B cell (primary cell): ENCODE measurements at regions not wholly inside any gene's neighbourhood (a gene's known extent, or its start where the extent isn't known, plus 50 kb on each side); places are given as distances from the start of the nearest gene placed in this dataset.

ENCODE experiments used
- ATAC-seq: fragments of 200-7000 bp; cut with Tn5 transposase; one replicate; pipeline ENCODE4 v1.10.0; 2021; ENCODE audit warnings: low read depth, mild to moderate bottlenecking, moderate number of reproducible peaks, moderate library complexity
- CTCF ChIA-PET: fragments of 350-600 bp; sonication (Branson Sonifier 250); formaldehyde crosslinking; loops from one replicate; lab custom pipeline; 2021; ENCODE audit warnings: antibody characterized with exemption, inconsistent platforms; lab: Charles Lee
- POLR2A ChIA-PET: fragments of 350-600 bp; sonication (Branson Sonifier 250); formaldehyde crosslinking; loops from one replicate; lab custom pipeline; 2021; ENCODE audit warnings: antibody characterized with exemption; lab: Charles Lee
- DNase-seq: peaks from one replicate; pipeline ENCODE4 v3.0.0; 2013
- H2AFZ ChIP-seq: 2 replicates; pipeline ENCODE4 v1.6.1; 2012; ENCODE audit warnings: mild to moderate bottlenecking, low read depth, low read length; ENCODE audit not compliant: insufficient read depth, poor library complexity, severe bottlenecking
- H3K27ac ChIP-seq, 2 donors: 1 replicate in 1 of 2; 2 replicates in 1 of 2; pipeline ENCODE4 v1.5.1; 2012 to 2013; ENCODE audit warnings: low read length in 2 of 2, mild to moderate bottlenecking in 2 of 2, moderate library complexity in 1 of 2
- H3K27me3 ChIP-seq, 4 experiments: fragments of 200-600 bp in 1 of 4; sonication (generic) in 1 of 4; replicated peaks in 1 of 4; 1 replicate in 2 of 4; 2 replicates in 2 of 4; pipeline versions ENCODE4 v1.6.1 to v1.7.0; 2013 to 2016; ENCODE audit warnings: low read length in 3 of 4, mild to moderate bottlenecking in 2 of 4, mixed read lengths in 1 of 4, moderate library complexity in 1 of 4; ENCODE audit not compliant: insufficient read depth in 4 of 4, control insufficient read depth in 3 of 4; ENCODE audit errors: control extremely low read depth in 1 of 4
- H3K36me3 ChIP-seq, 2 experiments: replicated peaks in 1 of 2; 1 replicate in 1 of 2; 2 replicates in 1 of 2; pipeline versions ENCODE4 v1.6.1 to v1.7.1; 2013; ENCODE audit warnings: low read length in 1 of 2; ENCODE audit not compliant: insufficient read depth in 2 of 2, control insufficient read depth in 1 of 2; ENCODE audit errors: control extremely low read depth in 1 of 2, extremely low read depth in 1 of 2
- H3K4me1 ChIP-seq, 2 donors: fragments of 200-600 bp in 1 of 2; sonication (generic) in 1 of 2; 1 replicate in 1 of 2; 2 replicates in 1 of 2; pipeline versions ENCODE4 v1.5.1 to v1.6.1; 2013 to 2017; ENCODE audit warnings: low read length in 2 of 2; ENCODE audit not compliant: control insufficient read depth in 2 of 2, insufficient read depth in 2 of 2
- H3K4me2 ChIP-seq: replicated peaks from 2 replicates; pipeline ENCODE3; 2012; ENCODE audit warnings: mild to moderate bottlenecking, low read depth, low read length; ENCODE audit not compliant: poor library complexity, severe bottlenecking
- H3K4me3 ChIP-seq, 5 experiments: fragments of 200-600 bp in 1 of 5; sonication (generic) in 1 of 5; 1 replicate in 3 of 5; 2 replicates in 2 of 5; pipeline versions ENCODE4 v1.5.1 to v1.7.0; 2011 to 2016; ENCODE audit warnings: low read length in 4 of 5, mild to moderate bottlenecking in 4 of 5, low read depth in 2 of 5, control low read depth in 1 of 5, moderate library complexity in 1 of 5; ENCODE audit not compliant: insufficient read depth in 1 of 5; ENCODE audit errors: control extremely low read depth in 1 of 5, extremely low read depth in 1 of 5
- H3K79me2 ChIP-seq: fragments of 200-600 bp; sonication (generic); one replicate; pipeline ENCODE4 v1.6.0; 2016; ENCODE audit warnings: low read length; ENCODE audit not compliant: control insufficient read depth, insufficient read depth
- H3K9ac ChIP-seq: fragments of 200-600 bp; sonication (generic); 2 replicates; pipeline ENCODE4 v1.6.1; 2017; ENCODE audit warnings: mild to moderate bottlenecking, low read length, moderate library complexity
- H3K9me3 ChIP-seq, 3 donors: one replicate each; pipeline versions ENCODE4 v1.6.1 to v1.7.1; 2013; ENCODE audit warnings: low read length in 2 of 3; ENCODE audit not compliant: control insufficient read depth in 2 of 3, insufficient read depth in 1 of 3; ENCODE audit errors: control extremely low read depth in 1 of 3
- H4K20me1 ChIP-seq: 2 replicates; pipeline ENCODE4 v1.6.0; 2012; ENCODE audit warnings: mild to moderate bottlenecking, low read length; ENCODE audit not compliant: insufficient read depth, control insufficient read depth, poor library complexity, severe bottlenecking
- H3K27ac Mint-ChIP-seq: one replicate; pipeline ENCODE4 v1.8.0; 2021; ENCODE audit warnings: mixed read lengths
- H3K27me3 Mint-ChIP-seq: one replicate; pipeline ENCODE4 v1.8.0; 2021; ENCODE audit warnings: mixed read lengths
- H3K4me1 Mint-ChIP-seq: one replicate; pipeline ENCODE4 v1.8.0; 2021; ENCODE audit warnings: mixed read lengths
- H3K4me3 Mint-ChIP-seq: one replicate; pipeline ENCODE4 v1.8.0; 2021; ENCODE audit warnings: mixed read lengths
- H3K9me3 Mint-ChIP-seq: one replicate; pipeline ENCODE4 v1.8.0; 2022; ENCODE audit warnings: mixed read lengths; ENCODE audit not compliant: insufficient read depth
- EZH2 ChIP-seq: IDR thresholded peaks from 2 replicates; pipeline ENCODE4 v1.6.1; 2012; ENCODE audit warnings: borderline replicate concordance, low read depth, mild to moderate bottlenecking, moderate library complexity, low read length; ENCODE audit not compliant: insufficient read depth, poor library complexity, severe bottlenecking
- WGBS: methylation state at CpG from one replicate; pipeline ENCODE4 v1.1.5; 2013; ENCODE audit warnings: missing lambda C conversion rate; ENCODE audit not compliant: insufficient coverage; 5-methylcytosine and 5-hydroxymethylcytosine counted together
- intact Hi-C: fragments of 100-400 bp; cut with micrococcal nuclease; formaldehyde crosslinking; loops from one replicate; pipeline ENCODE4 v1.10.0; 2022
- TF ChIP-seq, protein P1 (sequence below): fragments of 200-600 bp; IDR thresholded peaks from one replicate; pipeline ENCODE4 v1.8.0; 2022; ENCODE audit warnings: antibody characterized with exemption, mild to moderate bottlenecking

DNA sequence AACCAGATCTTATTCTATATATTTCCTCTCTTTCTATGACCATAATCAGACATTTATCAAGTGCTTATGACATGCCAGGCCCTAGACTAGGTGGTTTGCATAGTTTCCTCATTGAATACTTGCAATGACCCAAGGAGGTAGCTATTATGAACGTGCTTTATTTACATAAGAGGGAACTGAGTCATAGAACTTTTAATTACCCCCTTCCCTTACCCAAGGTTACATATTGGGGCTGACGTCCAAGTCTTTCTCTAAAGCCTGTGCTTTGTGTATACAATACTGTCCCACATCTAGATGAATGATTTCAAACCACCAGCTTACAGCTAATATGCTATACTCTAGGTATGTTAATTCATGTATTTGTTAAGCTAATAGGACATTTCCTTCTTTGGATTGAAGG, 91.9 kb upstream of the NPY start:
- ATAC-seq: no peak
- intact Hi-C loops: no loop called here

DNA sequence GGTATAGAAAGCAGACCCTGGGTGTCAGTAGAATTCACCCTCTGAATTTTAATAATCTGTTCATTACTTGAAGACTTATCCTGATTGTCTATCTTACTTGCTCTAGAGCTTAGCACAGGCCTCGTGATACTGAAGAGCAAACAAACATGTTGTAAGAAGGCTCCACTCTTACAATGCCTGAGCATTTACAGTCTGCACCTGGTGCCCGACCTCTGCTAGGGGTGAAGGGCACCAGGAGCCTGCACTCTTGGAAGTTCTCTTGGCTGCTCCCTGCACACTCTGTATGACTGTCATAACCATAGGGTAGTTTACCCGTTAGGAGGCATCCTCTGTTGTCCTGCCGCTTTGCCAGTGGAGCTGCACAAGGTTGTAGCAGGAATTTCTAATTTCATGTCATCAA, 91.3 kb upstream of the NPY start:
- DNase-seq: no peak
- POLR2A ChIA-PET: no interaction called here
- WGBS: 91% methylated on average over 3 of the region's 4 CpGs

More for the DNA sequence above, 91.9 kb upstream of the NPY start:
- no peaks in the 10 kb centered on the region for H3K79me2 ChIP-seq
- H3K9me3 Mint-ChIP-seq: no peaks in the 10 kb centered on the region
- no peaks in the 10 kb centered on the region for H3K36me3 ChIP-seq
- H3K27ac ChIP-seq: no peak overlapping the region
- H3K27me3 ChIP-seq: no peaks in the 10 kb centered on the region
- H3K9me3 ChIP-seq: no peaks in the 10 kb centered on the region
- H3K9ac ChIP-seq: no peak overlapping the region
- TF ChIP-seq EZH2: no peak
- TF ChIP-seq, protein P1, sequence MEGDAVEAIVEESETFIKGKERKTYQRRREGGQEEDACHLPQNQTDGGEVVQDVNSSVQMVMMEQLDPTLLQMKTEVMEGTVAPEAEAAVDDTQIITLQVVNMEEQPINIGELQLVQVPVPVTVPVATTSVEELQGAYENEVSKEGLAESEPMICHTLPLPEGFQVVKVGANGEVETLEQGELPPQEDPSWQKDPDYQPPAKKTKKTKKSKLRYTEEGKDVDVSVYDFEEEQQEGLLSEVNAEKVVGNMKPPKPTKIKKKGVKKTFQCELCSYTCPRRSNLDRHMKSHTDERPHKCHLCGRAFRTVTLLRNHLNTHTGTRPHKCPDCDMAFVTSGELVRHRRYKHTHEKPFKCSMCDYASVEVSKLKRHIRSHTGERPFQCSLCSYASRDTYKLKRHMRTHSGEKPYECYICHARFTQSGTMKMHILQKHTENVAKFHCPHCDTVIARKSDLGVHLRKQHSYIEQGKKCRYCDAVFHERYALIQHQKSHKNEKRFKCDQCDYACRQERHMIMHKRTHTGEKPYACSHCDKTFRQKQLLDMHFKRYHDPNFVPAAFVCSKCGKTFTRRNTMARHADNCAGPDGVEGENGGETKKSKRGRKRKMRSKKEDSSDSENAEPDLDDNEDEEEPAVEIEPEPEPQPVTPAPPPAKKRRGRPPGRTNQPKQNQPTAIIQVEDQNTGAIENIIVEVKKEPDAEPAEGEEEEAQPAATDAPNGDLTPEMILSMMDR: no peak
- H2AFZ ChIP-seq: no peak overlapping the region
- POLR2A ChIA-PET: no interaction called here
- H3K4me3 Mint-ChIP-seq: no peak overlapping the region
- H3K4me2 ChIP-seq: no peak overlapping the region
- no peaks in the 10 kb centered on the region for H4K20me1 ChIP-seq
- H3K4me1 Mint-ChIP-seq: no peaks in the 10 kb centered on the region
- no peak overlapping the region for H3K4me3 ChIP-seq
- no peak overlapping the region for H3K27ac Mint-ChIP-seq
- WGBS: no CpG with 5 or more reads among the region's 2 CpGs
- CTCF ChIA-PET: interaction anchor here (1.1 kb wide), 1 partner anchor 10 kb away, joined by 3 read pairs; no protein-coding TSS in a partner anchor
- H3K27me3 Mint-ChIP-seq: peaks cover 20% of the 10 kb centered on the region
- no peak for DNase-seq
- H3K4me1 ChIP-seq: no peaks in the 10 kb centered on the region

More for the DNA sequence above, 91.3 kb upstream of the NPY start:
- no peak overlapping the region for H3K4me2 ChIP-seq
- no peaks in the 10 kb centered on the region for H3K9me3 ChIP-seq
- no peak overlapping the region for H3K4me3 Mint-ChIP-seq
- H3K4me1 Mint-ChIP-seq: no peaks in the 10 kb centered on the region
- H3K27me3 Mint-ChIP-seq: peaks cover 20% of the 10 kb centered on the region
- no peak overlapping the region for H3K9ac ChIP-seq
- H3K4me1 ChIP-seq: no peaks in the 10 kb centered on the region
- H4K20me1 ChIP-seq: no peaks in the 10 kb centered on the region
- no peaks in the 10 kb centered on the region for H3K79me2 ChIP-seq
- H3K4me3 ChIP-seq: no peak overlapping the region
- intact Hi-C loops: no loop called here
- H2AFZ ChIP-seq: no peak overlapping the region
- TF ChIP-seq, protein P1: no peak
- no peak for TF ChIP-seq EZH2
- H3K27ac Mint-ChIP-seq: no peak overlapping the region
- CTCF ChIA-PET: interaction anchor here (1.1 kb wide), 1 partner anchor 10 kb away, joined by 3 read pairs; no protein-coding TSS in a partner anchor
- no peak overlapping the region for H3K27ac ChIP-seq
- ATAC-seq: no peak
- H3K36me3 ChIP-seq: no peaks in the 10 kb centered on the region
- H3K9me3 Mint-ChIP-seq: no peaks in the 10 kb centered on the region
- no peaks in the 10 kb centered on the region for H3K27me3 ChIP-seq
